Fibroblast of lung (primary cell): ENCODE measurements at regions not wholly inside any gene's neighbourhood (a gene's known extent, or its start where the extent isn't known, plus 50 kb on each side); places are given as distances from the start of the nearest gene placed in this dataset.

Experiments
- CTCF ChIP-seq, 2 donors: IDR thresholded peaks in 1 of 2; conservative IDR thresholded peaks in 1 of 2; 1 replicate in 1 of 2; 2 replicates in 1 of 2; pipeline ENCODE4 v1.5.1; 2011 to 2012; ENCODE audit warnings: low read length in 2 of 2, control low read depth in 1 of 2, inconsistent platforms in 1 of 2, low read depth in 1 of 2, mild to moderate bottlenecking in 1 of 2
- EZH2 ChIP-seq: IDR thresholded peaks from 2 replicates; pipeline ENCODE4 v1.5.1; 2012; ENCODE audit warnings: low read length, control low read depth, mild to moderate bottlenecking; ENCODE audit errors: missing control alignments

- TF ChIP-seq CTCF (conservative IDR thresholded peaks at IDR 0.05 in 1 of 2, IDR thresholded peaks at IDR 0.05 in 1 of 2; ENCODE audit: low read depth in 1 of 2, low read length in 2 of 2) (no peak), EZH2 (no peak)
Measured at GRCh38 chr14:22458737-22459136, 130.3 kb downstream of the DAD1 start.
